GM18858 (cell line): ENCODE measurements at regions not wholly inside any gene's neighbourhood (a gene's known extent, or its start where the extent isn't known, plus 50 kb on each side); places are given as distances from the start of the nearest gene placed in this dataset.

Experiments
- ATAC-seq: cut with Tn5 transposase; IDR thresholded peaks from one replicate; pipeline ENCODE4 v1.9.1; 2021; ENCODE audit not compliant: unreplicated experiment

DNA sequence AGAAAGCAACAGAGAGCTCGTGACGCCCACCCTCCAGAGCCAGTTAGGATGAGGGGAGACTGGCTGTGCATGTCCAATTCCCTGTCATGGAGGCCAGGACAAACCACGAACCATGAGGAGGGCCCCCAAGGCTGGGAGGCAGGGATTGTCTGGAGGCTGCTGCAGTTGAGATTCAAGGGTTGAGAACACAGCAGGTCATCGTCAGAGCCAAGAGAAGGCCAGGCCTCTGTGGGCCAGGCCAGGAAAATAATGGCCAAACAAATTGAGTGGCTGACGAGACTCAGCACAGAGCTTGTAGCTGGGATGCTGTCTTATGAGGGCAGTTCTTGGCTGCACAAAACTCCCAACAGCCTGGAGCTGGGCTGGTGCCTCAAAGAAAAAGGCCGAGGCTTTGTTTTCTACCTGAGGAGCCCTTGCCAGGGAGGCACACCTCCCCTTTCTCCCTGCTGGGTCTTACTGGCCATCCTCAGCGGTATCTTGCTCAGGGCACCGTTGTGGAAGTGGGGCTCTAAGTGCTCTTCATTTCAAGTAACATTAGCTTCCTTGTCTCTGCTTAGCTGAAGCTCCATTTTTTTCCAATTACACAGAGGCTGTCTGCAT lies 665.9 kb downstream of the BCL11B start:
- ATAC-seq: no peak

DNA sequence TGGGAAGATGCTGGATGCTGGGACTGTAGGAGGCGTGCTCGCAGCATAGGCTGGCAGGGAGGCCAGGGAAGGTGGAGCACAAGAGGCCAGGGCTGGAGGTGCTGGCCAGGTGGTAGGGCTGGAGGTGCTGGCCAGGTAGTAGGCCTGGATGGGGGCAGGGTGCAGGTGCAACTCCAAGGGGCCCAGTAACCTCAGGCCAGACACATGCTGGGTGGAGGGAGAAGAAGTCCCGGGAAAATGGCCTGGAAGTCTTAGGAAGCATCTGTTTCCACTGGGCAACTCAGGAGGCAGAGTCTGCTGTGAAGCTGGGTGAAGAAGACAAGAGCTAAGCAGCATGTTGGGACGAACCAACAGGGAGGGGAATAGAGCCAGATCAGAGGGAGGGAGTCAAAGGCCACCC lies 665.2 kb downstream of the BCL11B start:
- ATAC-seq: no peak

DNA sequence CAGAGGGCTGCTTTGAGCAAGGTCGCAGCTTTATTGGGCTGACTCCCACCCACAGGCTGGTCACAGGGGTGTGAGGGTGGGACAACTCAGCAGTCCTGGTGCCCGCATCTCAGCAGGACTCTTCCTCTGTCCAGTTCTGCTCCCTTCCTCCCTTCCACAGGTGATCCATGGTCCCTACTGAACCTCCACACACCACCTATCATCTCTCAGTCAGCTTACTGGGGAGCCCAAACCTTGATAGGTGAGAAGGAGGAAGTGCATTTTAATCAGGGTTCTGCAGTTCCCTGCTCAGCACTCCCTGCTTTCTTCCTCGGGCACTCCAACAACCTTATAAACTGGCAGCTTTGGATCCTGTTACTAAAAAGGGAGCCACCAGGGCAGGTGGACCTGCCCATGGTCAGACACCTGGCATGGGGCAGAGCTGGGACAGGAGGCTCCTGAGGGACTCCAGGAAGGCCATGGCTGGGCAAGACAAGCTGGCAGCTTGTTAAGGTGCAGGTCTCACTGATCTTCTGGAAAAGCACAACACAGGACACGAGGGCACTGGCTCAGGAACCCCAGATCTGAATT lies 664.6 kb downstream of the BCL11B start:
- no peak for ATAC-seq

DNA sequence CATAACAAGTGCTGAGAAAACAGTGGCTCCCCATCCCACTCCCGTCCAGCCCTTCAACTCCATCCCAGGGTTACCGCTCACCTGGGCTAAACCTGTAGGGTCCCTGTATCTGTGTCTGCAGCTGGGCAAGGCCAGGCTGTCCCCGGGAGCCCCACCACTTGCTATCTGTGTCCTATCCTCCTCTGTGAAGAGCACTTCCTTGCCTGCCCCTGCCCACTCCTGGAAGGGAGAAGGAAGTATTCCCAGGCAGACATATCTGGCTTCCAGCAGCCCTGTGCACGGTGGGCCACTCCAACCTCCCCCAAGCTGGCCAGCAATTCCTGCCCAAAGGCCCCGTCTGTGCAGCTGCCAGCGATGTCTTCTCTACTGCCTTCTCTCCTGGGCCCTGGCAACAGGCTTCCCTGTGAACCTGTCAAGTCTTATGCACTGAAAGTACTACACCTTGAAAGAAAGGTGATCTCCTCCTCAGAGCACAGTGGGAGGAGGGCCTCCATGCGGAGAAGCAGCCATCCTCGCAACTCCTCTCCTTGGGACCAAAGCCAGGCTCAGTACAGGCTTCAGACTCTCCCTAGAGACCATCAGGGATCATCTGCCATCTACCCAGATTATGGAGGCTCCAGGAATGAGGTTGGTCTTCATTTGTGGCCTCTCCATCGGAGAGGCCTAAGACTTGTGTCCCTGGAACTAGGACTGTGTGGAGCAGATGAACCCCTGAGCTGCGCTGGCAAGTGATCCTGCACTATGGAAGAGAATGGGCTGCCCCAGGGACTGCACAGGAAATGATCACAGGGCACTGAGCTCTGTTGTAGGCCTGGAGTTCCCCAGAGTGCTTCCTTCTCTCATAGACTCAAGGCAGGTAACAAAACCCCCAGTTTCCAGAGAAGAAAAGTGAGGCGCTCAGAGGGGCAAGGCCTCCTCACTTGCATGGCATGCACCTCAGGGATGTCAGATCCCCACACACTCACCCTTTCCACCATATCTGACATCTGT lies 663.6 kb downstream of the BCL11B start:
- ATAC-seq: no peak

DNA sequence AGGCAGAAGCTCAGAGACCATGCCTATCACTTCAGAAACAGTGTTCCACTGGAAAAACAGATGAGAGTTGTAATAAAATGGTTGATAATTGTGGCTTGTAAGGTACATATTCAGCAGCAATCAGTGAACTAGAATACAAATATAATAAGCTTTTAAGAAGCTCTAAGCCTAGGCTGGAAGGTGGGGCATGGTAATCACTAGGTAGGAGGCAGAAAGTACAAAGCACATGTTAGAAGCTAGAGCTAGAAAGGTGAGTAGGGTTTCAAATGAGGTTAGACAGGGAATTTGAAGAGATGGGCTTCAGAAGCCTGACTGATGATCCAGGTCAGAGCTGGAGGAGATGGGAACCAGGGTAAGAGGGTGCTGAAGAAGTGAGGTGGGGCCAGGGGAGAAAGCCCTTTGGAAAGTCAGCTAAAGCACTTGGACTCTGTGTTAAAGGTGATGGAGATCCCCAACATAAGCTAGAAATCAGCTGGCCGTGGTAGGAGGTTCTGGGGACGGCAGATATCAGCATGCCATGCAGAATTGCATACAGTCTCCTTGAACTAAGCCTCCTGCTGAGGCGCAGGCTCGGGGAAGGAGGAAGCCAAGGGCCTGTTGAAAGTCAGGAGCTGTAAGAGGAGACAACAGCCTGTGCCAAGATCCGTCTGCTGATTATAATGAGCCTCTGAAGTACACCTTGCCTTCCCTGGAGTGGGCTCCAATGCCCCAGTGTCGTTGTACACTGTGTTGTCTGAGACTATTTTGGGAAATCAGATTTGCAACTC lies 659.4 kb downstream of the BCL11B start:
- no peak for ATAC-seq

DNA sequence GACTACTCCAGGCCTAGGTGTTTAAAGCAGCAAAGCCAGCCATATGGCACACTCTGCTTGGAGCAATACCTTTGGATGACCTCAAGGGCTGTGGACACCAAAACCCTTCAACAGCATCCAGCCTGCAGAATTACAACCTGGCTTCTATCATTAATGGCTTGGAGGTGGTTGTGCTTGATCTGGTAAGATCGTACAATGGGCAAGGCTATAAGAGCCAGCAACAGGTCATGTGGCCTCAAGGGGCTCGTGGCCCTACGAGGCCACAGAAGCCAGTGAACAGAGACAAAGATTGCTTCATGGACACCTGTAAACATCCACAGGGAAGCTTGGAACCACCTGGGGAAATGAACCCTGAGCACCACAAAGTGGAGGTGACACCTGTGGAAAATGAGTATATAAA lies 657.3 kb downstream of the BCL11B start:
- ATAC-seq: no peak

DNA sequence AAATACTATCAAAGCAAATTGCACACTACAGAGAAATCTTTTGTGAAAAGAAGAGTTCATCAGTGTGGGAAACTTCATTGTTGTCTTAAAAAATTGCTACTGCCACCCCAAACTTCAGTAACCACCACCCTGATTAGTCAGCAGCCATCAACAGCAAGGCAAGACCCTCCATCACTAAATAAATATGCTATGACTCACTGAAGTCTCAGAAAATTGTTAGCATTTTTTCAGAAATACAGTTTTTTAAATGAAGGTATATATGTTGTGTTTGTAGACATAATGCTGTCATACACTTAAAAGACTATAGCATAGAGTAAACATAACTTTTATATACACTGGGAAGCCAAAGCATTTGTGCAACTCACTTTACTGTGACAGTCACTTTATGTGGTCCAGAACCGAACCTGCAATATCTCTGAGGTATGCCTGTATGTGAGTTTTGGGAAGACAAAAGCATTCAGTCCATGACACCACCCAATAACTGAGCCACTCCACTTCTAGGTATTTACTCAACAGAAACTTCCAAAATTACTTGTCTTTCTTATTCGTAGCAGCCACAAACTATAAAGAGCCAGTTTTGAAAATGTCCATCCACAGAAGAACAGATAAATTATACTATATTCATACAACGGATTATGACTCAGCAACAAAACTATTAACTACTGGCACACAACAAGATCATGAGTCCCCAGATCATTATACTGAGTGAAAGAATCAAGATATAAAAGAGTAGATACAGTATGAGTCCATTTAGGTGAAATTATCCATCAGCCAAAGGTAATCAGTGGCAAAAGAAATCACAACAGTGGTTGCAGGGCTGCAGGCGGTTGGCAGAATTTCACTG lies 649.6 kb downstream of the BCL11B start:
- no peak for ATAC-seq

DNA sequence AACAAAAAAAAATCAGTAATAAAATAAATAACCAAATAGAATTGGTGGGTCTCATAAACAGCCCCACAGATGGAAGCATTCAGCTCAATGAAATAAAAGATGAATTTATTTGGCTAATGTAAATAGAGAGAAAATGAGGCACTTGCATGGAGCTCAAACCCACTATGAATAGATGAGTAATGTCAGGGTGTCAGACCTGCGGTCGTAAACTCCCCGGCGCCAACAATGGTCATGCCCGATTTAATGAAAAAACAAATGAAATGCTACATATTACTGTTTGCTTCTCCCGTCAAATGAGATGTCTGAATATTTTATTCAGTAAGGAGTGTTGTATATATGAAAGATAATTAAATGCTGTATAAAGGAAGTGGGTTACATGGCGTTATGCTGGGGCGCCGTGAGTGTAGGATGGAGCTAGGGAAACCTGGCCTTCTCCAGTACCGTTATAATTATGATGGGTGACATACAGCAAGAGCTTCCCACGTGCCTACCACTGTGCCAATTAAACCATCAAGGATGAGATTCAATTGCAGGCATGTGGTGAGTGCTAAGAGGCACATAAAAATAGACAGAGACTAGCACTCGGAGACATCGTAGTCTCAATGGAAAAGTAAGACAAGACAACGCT lies 648.1 kb downstream of the BCL11B start:
- ATAC-seq: no peak

DNA sequence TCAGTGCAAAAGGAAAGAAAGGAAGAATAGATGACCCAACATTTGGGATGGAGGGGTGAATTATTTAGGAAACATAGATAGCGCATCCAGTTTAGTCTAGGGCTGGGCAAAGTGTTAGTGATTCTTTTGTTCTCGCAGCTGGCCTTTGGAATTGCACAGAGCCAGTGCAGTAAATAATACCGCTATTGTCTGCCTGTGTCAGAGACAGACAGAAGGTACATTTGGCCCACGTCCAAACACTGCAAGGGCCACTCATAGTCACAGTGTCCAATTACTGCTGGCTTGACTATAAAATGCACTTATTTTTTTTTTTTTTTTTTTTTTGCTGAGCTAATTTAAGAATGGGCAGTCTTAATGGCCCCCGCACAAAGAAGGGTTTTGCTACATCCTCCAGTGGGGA lies 638.6 kb downstream of the BCL11B start:
- ATAC-seq: no peak

DNA sequence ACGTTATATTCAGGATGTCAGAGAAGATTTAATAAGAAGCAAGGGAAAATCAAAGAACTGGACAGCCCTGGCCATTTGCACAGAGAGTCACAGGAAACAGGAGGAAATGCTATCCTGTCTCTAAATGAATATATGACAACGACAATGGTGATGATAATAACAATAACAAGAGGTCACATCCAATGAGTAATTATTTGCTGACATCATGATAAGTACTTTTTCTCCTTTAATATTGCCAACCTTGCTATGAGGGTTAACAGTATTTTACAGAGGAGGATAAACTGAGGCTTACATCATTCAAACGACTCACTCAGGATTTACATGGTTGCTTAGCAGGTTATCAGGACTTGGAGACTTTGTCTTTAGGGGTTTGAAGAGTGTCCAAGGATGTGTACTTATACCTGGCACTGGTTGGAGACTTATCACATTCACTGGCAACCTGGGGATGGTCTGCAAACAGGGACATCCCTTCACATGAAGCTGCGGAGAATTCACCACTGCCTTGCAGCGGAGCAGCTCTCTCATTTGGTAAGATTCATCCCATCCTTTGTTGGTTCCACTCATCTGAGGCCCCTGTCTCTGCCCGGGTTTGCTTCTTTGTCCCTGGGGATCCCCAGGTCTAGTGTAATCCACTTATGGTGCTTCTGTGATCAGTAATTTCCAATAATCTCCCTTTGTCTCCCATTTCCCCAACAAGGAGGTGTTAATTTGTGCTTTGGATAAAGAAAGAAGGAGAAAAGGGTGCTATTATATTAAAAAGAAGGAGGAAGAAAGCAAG lies 637.8 kb downstream of the BCL11B start:
- no peak for ATAC-seq

DNA sequence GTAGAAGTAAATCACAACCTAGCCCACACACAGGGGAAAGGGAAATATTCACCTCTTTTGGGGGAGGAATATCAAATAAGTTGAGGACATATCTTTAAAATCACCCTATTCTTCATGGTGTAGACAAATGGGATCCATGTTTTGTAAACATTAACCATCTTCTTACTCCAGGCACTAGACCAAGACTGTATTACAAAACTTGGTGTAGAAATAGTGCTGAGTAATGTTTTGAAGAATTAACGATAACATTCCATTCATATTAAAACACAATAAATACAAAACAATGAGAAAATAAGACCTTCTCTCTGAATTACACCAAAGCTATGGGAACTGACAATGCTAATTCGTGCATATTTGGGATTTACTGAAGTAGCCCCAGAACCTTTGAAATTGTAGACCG lies 633.6 kb downstream of the BCL11B start:
- ATAC-seq: no peak

DNA sequence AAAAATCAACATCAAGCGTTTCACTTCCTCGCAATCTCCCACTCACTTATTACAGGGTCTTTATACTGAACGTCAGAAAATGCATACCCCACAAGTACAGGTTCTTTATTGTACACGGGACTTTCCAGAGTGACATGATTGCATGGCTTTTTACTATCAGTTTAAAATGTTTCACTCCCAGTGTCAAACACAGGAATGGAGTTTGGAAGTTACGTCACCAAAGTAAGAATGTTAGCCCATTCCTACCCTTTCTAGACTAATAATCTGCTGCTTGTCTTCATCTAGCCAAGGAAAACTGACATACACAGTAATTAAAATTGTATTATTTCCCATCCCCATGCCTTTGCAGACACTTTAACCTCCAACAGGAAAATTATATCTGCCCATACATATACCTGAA lies 624.2 kb downstream of the BCL11B start:
- ATAC-seq: no peak

DNA sequence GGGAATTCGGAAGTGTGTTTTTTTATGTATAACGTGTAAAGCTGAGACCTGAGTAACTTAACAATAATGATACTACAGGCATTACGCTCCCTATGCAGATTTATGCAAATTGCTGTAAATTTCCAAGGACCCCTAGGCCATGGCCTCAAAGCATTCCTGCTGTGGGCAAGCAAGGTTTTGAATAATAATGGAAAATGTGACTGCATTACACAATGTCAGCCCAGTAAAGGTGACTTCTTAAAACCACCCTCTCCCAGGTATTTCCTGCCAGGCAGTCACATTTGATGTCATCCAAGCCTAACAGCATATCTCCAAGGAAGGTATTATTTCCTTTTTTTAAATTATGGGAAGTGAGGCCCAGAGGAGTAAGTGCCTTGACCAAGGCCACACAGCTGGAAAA lies 621.0 kb downstream of the BCL11B start:
- no peak for ATAC-seq

DNA sequence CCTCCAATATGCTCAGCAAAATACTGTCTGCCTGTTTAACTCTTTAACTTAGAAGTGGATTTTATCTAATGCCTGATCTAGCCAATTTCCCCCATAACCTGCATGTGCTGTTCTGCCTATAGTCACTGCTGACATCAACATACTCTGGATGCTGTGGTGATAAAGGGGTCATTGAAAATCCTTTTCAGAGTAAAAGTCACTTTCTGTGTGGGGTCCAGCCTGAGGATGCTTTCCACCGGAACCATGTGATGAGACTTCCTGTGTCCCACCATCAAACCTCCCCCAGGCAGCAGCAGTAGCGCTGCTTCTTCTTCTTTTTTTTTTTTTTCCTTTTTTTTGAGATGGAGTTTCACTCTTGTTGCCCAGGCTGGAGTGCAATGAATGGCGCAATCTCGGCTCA lies 607.0 kb downstream of the BCL11B start:
- no peak for ATAC-seq

DNA sequence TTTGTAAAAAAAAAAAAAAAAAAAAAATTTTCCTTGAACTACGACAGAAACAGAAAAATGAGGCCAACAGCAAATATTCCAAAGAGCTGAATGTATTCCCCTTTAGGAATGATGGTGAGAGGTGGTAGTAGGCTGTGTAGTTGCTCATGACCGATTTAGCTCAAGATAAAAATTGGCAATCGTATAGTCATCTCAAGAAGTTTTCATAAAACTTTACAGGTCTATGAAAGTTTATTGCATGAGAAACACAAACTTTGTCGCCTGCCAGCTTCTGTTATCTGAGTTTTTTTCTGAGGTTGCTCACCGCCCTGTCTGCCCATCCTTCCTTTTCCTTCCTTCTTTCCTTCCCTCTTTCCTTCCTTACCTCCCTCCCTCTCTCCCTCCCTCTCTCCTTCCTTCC lies 605.5 kb downstream of the BCL11B start:
- ATAC-seq: no peak

DNA sequence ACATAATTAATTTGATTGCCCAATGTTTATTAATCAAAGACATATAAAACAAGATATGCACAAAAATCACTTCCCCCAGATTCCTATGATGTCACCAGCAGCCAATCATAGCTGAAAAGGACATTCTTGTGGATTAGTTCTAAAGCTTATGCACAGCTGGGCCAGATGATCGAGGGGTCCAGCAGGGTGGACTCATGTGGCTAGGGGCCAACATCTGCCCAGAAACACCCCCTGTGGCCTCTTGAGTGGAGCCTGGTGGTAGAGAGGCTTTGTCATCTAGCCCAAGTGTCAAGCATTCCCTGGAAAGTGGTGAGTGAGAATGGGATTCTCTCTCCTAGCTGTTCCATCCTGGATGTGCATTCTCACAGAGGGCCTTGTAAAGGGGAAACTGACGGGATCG lies 590.0 kb downstream of the BCL11B start:
- no peak for ATAC-seq

DNA sequence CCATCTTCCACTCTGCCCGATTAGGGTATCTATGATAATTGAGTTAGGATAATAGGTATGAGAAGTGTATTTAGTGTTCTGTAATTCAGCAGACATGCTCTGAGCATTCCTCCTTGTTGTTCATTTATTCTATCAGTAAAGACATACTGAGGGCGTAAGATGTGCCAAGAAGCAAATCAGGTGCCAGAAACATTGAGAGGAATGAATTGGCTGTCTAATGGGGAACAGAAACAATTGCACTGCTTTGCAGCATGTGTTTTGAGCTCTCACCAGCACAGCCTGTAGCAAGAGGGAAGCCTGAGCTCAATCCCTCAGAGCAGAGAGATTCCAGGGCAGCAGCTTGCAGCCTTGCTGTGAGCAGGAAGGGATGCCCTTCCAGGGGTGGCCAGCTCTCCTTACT lies 589.3 kb downstream of the BCL11B start:
- ATAC-seq: no peak

DNA sequence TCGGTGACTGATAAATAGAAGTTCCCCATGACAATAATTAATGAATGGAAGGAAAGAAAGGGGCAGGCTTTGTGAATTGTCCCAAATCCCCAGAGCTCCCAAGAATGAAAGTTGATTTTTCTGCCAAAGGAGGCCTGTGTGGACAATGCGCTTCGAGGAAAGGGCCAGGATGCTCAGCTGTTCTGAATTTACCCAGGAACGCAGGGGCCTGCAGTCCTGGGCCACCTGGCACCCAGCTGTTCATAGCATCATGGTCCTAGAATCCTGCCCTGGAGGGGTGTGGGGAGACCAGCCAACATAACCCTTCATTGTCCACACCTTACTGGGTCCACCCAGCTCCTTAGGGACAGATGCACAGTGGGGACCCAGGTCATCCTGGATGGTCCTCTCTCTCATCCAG lies 587.5 kb downstream of the BCL11B start:
- ATAC-seq: no peak

DNA sequence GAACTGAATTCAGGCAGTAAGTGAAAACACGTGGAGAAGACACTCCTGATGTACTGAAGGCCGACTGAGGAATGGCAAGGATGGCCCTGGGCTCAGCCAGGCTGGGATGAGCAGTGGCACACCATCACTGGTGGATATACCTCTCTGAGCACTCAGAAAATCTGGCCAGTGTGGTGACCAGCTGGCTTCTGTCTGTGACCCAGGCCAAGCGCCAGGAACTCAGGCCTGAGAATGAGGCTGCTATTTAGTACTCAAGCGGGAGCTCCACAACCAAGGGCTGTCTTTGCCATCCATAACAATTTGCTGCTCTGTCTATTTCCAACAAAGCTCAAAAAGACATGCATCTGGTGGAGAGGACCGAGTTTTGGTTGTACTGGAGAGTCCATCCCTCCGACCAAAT lies 586.3 kb downstream of the BCL11B start:
- ATAC-seq: no peak
